GM12891 (cell line): ENCODE measurements at regions not wholly inside any gene's neighbourhood (a gene's known extent, or its start where the extent isn't known, plus 50 kb on each side); places are given as distances from the start of the nearest gene placed in this dataset.

Experiments used
- POLR2A ChIP-seq: IDR thresholded peaks from 2 replicates; pipeline ENCODE4 v1.6.1; 2011; ENCODE audit warnings: low read depth, low read length, control low read depth
- POLR2AphosphoS5 ChIP-seq: IDR thresholded peaks from 2 replicates; pipeline ENCODE4 v1.6.1; 2011; ENCODE audit warnings: low read depth, low read length, control low read depth
- SPI1 ChIP-seq: IDR thresholded peaks from 2 replicates; pipeline ENCODE4 v1.6.1; 2011; ENCODE audit warnings: low read depth, low read length, control low read depth
- TAF1 ChIP-seq: IDR thresholded peaks from 2 replicates; pipeline ENCODE4 v1.6.1; 2011; ENCODE audit warnings: low read depth, low read length, control low read depth

- no peak for TF ChIP-seq POLR2A
- no peak for TF ChIP-seq POLR2AphosphoS5
- TF ChIP-seq SPI1, result no peak
- TF ChIP-seq TAF1, result no peak
Measured at GRCh38 chr1:187646536-187647107, 817.9 kb downstream of the PLA2G4A start.
